HG03060 (cell line): ENCODE measurements at regions not wholly inside any gene's neighbourhood (a gene's known extent, or its start where the extent isn't known, plus 50 kb on each side); places are given as distances from the start of the nearest gene placed in this dataset.
"Not testable (repeated sequence)": the region's sequence is repeated elsewhere in the genome, so short reads cannot be mapped to it uniquely, and the experiment has no call there.

Experiments used
- ATAC-seq: cut with Tn5 transposase; IDR thresholded peaks from one replicate; pipeline ENCODE4 v1.9.1; 2021; ENCODE audit warnings: low read depth, moderate number of reproducible peaks; ENCODE audit not compliant: unreplicated experiment

GRCh38 chr5:128711216-128711615 lies 173.2 kb upstream of the FBN2 start:
- ATAC-seq: no peak

DNA sequence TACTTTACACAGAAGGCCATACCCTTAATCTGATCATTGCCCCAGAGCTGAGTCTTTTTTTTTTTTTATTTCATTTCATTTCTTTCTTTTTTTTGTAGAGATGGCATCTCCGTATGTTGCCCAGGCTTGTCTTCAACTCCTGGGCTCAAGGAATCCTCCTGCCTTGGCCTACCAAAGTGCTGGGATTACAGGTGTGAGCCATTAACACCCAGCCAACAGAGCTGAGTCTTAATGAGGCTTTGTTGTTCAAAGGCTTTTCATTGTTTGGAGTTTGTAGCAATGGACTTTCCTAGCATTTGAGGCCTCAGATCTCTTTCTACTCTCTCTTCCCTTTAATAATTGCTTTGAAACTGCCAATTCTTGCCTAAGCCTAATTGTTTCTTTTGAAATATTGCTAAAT lies 176.5 kb upstream of the FBN2 start:
- ATAC-seq: no peak

- ATAC-seq: no peak
Observed at GRCh38 chr5:128722551-128722950, 184.5 kb upstream of the FBN2 start.

GRCh38 chr5:128730021-128730420 lies 192.0 kb upstream of the FBN2 start:
- not testable (repeated sequence) for ATAC-seq

DNA sequence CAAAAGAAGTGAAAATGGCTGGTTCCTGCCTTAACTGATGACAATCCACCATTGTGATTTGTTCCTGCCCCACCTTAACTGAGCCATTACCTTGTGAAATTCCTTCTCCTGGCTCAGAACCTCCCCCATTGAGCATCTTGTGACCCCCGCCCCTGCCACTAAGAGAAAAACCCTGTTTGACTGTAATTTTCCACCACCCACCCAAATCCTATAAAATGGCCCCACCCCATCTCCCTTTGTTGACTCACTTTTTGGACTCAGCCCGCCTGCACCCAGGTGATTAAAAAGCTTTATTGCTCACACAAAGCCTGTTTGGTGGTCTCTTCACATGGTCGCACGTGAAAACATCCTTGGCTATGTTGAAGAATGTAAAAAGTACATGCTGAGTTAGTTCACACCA lies 197.6 kb upstream of the FBN2 start:
- ATAC-seq: not testable (repeated sequence)

DNA sequence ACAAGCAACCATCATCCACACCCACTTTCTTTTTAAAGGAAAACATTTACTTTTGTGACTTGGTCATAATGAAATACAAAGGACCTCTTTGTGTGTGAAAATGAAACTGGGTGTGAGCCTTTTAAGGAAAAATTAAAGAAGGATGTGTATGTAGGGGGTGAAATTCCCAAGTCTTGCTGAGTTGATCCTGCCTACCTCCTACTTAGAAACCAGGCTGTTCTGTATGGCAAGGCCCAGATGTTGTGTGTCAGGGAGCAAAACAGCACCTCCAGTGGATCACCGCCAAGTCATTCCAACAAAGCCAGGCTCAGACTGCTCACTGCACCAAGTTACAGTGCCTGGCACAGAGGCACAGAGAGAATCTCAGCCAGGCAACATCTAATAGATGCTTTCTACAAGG lies 198.5 kb upstream of the FBN2 start:
- no peak for ATAC-seq

- ATAC-seq: no peak
Observed at GRCh38 chr5:128749136-128749898, 211.3 kb upstream of the FBN2 start.

DNA sequence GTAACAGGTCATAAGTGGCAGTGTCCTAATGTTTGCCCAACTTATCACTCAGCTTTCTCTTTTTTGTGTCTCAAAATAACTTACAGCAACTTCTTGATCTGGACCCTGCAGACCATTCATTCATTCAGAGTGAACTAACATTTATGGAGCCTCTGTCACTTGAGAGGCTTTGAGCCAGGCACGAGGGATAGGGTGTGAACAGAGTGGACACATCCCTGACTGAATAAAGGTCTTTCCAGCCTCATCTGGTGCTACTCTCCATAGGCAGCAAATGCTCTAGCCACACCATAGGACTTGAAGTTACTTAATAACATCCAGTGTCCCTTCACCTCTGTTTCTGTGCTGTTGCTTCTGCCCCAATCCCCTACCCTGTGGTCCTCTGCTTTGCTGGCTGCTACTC lies 212.1 kb upstream of the FBN2 start:
- ATAC-seq: no peak

DNA sequence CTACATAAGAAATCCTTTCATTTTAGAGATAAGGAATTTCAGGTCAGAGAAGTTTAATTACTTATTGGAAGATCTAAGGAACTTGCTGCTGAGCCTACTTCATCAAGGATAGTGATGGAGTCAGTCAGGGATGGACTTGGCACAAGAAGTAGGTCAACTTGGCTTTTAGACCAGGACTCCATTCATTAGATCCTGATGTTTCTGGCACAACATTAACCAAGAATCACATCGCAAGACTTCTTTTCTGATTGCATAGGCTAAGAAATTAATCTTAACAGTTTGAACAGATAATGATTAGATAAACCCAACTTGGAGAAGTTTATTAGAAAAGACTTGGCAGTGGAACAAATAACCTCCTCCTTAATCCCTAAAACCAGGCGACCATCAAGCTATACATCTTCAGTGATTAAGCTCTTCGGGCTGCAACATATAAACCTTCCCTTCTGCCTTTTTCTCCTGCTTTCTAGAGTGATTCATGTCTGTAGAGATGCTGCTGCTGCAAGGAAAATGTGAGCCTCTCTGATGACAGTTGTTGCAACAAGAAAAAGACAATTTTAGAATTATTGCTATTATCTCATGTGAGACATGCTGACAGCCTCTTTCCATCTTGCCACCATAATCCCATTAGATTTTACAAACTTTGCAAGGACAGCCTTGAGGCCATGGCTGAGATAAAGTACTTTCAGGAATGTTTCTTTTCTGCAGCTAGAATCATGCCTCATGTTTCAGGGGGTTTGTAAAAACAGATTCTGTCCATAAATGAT lies 207.9 kb upstream of the SLC27A6 start:
- no peak for ATAC-seq

- ATAC-seq: no peak
Observed at GRCh38 chr5:128762661-128763306, 202.5 kb upstream of the SLC27A6 start.

GRCh38 chr5:128763321-128763720 lies 202.0 kb upstream of the SLC27A6 start:
- ATAC-seq: no peak

DNA sequence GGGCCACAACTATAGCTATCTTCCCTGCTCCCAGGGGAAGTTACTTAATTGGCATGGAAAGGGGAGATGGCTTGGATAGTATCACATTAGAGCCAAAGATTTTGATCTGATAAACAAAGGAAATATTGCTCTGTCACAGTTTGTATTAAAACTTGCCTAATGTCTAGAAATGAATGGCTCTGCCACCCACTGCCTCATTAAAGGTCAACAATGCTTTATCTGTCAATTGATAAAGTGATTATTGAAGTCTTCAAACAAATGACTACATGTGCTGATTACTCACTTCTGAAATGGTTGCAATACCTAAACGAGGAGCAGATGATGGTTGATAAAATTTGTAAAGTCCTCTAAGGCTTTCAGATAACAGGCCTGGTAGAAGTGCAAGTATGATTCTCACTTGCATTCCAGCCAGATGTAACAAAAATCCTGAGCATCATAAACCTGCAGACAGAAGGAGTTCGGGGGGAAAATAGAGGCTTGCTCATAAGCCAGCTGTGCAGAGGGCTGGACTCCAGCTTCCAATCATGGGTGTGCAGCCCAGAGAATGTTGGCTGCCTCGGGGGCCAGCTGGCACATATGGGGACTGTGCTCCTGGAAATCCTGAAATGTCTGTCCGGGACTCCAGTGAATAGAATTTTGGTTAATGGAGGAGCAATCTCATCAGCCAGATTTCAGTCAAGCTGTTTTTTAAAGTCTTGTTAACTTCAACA lies 200.5 kb upstream of the SLC27A6 start:
- no peak for ATAC-seq

DNA sequence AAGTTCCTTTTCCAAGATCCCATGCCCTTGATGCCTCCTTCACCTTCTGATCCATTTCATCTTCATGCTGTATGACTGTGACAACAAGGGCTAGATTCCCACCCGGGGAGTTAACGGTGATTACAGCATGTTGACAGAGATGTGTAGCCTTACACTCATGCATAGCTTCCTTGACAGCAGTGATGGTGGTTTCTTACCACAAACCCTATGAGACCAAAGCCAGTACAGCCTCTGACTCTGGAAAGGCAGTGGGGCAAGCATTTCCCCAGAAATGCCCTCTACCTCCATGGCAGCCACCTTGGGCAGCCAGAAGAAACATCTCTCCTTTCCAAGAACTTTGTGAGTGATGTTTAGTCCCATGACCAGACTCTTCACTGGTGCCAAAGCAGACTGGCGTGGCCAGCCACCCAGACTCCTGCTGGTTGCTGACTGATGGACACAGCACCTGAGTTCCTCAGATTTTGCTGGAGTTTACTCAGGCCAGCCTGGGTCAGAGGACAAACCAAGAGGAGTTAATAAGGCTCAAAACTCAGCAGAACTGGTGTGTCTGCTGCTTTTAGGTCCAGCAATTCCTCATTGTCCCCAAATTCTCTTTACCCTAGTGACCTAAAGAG lies 199.7 kb upstream of the SLC27A6 start:
- ATAC-seq: no peak

GRCh38 chr5:128766406-128766805 lies 198.9 kb upstream of the SLC27A6 start:
- no peak for ATAC-seq

DNA sequence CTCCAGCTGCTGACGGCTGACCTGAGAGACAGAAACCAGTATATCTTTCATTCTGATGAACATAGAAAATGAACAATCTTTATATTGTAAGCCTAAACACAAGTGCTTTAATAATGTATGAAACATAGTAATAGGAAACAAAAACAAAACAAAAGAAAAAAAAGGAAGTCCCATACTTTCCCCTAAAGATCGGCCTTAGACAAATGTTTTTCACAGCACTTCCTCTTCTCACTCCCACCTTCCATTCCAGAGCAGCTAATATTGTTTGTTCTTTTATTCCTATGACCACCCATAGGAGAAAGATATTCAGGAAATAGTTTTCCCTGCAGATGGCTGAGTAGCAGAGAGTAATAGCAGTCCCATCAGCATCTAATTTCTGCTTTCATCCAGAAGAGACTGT lies 194.4 kb upstream of the SLC27A6 start:
- no peak for ATAC-seq

GRCh38 chr5:128772356-128772755 lies 192.9 kb upstream of the SLC27A6 start:
- ATAC-seq: no peak

- ATAC-seq: no peak
Observed at GRCh38 chr5:128773378-128773777, 191.9 kb upstream of the SLC27A6 start.

DNA sequence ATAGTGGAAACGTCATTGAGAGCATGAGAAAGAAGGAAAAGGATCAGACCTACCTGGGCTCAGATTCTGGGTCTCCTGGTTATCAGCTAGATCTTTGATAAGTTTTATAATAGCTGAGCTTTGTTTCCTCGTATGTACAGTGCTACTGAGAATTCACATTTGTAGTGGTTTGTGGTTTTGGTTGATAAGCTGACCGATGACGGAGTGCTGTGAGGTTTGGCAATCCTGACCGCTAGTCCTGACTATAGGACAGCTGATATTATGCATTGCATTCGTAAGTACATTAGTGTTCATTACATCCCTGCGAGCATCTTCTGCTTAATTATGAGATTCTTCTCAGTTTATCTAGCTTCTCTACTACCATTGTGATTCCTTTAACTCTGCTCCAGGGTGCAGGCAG lies 190.7 kb upstream of the SLC27A6 start:
- no peak for ATAC-seq

DNA sequence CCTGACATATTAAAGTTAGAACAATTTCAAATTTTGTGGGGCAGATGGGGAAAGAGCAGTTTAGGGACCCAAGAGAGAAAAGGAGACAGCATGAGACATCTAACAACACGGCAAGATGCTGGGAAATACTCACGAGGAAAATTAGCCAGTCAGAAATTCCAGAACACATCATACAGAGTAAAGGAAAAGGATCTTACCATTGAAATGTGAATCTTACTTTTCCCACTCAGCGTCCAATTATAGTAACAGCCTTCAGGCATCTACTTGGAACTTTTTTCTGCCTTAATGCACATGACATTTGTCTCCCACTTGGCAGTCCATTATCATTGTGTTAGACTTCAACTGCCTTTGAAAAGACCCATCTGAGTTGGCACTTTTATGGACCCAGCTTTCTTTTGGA lies 189.7 kb upstream of the SLC27A6 start:
- no peak for ATAC-seq

DNA sequence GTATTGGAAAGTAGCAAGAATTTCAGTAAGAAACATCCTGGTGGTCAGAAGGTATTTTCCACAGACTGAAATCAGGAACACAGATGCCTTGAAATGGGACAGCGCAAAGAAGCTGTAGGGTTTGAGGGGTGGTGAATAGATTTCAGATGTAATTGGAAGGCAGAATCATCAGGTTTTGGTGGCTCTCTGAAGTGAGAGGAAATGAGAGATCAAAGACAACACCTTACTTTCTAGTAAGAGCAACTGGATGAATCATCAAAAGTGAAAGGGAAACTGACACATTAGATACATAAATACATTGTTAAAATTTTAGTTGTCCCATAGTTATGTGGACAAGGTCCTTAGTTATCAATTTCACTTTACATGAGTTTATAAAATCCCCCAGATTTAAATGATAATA lies 188.2 kb upstream of the SLC27A6 start:
- peak; percentile 79 for ATAC-seq

DNA sequence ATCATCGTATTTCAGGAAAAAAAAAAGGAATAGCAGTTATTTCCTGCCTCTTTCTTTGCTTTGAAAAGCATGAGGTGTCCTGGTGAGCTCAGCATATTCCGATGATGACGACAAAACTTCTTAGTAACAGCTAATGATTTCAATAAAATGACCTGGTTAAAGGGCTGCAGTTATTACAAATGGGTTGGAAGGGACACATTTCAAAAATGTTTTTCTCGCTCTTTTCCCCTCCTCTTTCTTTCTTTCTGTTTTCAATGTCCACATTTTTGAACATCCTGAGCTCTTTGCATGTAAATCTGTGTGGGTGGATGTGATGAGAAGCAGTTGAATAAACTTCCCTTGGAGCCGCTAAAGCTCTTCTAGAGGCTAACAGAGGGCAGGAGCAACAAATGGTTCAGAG lies 186.8 kb upstream of the SLC27A6 start:
- ATAC-seq: no peak
